H9 (cell line): ENCODE measurements at regions not wholly inside any gene's neighbourhood (a gene's known extent, or its start where the extent isn't known, plus 50 kb on each side); places are given as distances from the start of the nearest gene placed in this dataset.

Experiments used
- DNase-seq: peaks from one replicate; pipeline ENCODE4 v3.0.0-alpha.2; 2017
- H2AFZ ChIP-seq: one replicate; pipeline ENCODE4 v1.6.1; 2013; ENCODE audit warnings: mild to moderate bottlenecking, low read length, control low read depth, moderate library complexity
- H2AK5ac ChIP-seq: 2 replicates; pipeline ENCODE4 v1.6.1; 2013; ENCODE audit warnings: low read length, control low read depth, mixed read lengths; ENCODE audit not compliant: insufficient read length
- H2BK120ac ChIP-seq: one replicate; pipeline ENCODE4 v1.6.1; 2013; ENCODE audit warnings: low read depth, mild to moderate bottlenecking, low read length, control low read depth, inconsistent platforms; ENCODE audit not compliant: poor library complexity, severe bottlenecking
- H2BK12ac ChIP-seq: 2 replicates; pipeline ENCODE4 v1.6.1; 2013; ENCODE audit warnings: low read length, control low read depth, mixed read lengths, low read depth; ENCODE audit not compliant: insufficient read length
- H2BK15ac ChIP-seq: 2 replicates; pipeline ENCODE4 v1.6.1; 2013; ENCODE audit warnings: low read depth, low read length, control low read depth
- H2BK20ac ChIP-seq: one replicate; pipeline ENCODE4 v1.6.1; 2013; ENCODE audit warnings: low read depth, mild to moderate bottlenecking, low read length, control low read depth, inconsistent platforms; ENCODE audit not compliant: poor library complexity, severe bottlenecking
- H2BK5ac ChIP-seq: 2 replicates; pipeline ENCODE4 v1.6.1; 2013; ENCODE audit warnings: low read length, control low read depth, mixed read lengths; ENCODE audit not compliant: insufficient read length
- H3K14ac ChIP-seq: 2 replicates; pipeline ENCODE4 v1.6.1; 2013; ENCODE audit warnings: low read length, control low read depth; ENCODE audit not compliant: insufficient read depth
- H3K18ac ChIP-seq: 2 replicates; pipeline ENCODE4 v1.6.1; 2013; ENCODE audit warnings: low read depth, mild to moderate bottlenecking, mixed read lengths, low read length, control low read depth; ENCODE audit not compliant: insufficient read length
- H3K23ac ChIP-seq: 2 replicates; pipeline ENCODE4 v1.6.1; 2013; ENCODE audit warnings: low read length, control low read depth, mixed read lengths, low read depth; ENCODE audit not compliant: insufficient read length
- H3K23me2 ChIP-seq: 2 replicates; pipeline ENCODE4 v1.6.1; 2013; ENCODE audit warnings: low read depth, mild to moderate bottlenecking, mixed read lengths, low read length, control low read depth; ENCODE audit not compliant: insufficient read length, poor library complexity, severe bottlenecking
- H3K27ac ChIP-seq: 2 replicates; pipeline ENCODE4 v1.5.1; 2013; ENCODE audit warnings: low read length, control low read depth, mixed read lengths, low read depth; ENCODE audit not compliant: insufficient read length
- H3K27me3 ChIP-seq: 2 replicates; pipeline ENCODE4 v1.6.1; 2013; ENCODE audit warnings: low read length, control low read depth, inconsistent platforms; ENCODE audit not compliant: insufficient read depth
- H3K4ac ChIP-seq: 2 replicates; pipeline ENCODE4 v1.6.1; 2013; ENCODE audit warnings: low read depth, mild to moderate bottlenecking, control low read depth, inconsistent platforms, low read length, moderate library complexity
- H3K4me1 ChIP-seq: 2 replicates; pipeline ENCODE4 v1.6.1; 2013; ENCODE audit warnings: low read length, control low read depth, inconsistent platforms; ENCODE audit not compliant: insufficient read depth
- H3K4me2 ChIP-seq: 2 replicates; pipeline ENCODE4 v1.6.1; 2013; ENCODE audit warnings: low read length, control low read depth, mixed read lengths; ENCODE audit not compliant: insufficient read length, insufficient read depth
- H3K56ac ChIP-seq: 2 replicates; pipeline ENCODE4 v1.6.1; 2013; ENCODE audit warnings: low read depth, mild to moderate bottlenecking, mixed read lengths, low read length, control low read depth; ENCODE audit not compliant: insufficient read length
- H3K79me1 ChIP-seq: 2 replicates; pipeline ENCODE4 v1.6.1; 2013; ENCODE audit warnings: low read depth, mild to moderate bottlenecking, moderate library complexity, low read length, control low read depth, inconsistent platforms; ENCODE audit not compliant: insufficient read depth, poor library complexity, severe bottlenecking
- H3K79me2 ChIP-seq: 2 replicates; pipeline ENCODE4 v1.6.1; 2013; ENCODE audit warnings: low read length, control low read depth, inconsistent platforms; ENCODE audit not compliant: insufficient read depth
- H3K9ac ChIP-seq: 2 replicates; pipeline ENCODE4 v1.6.1; 2013; ENCODE audit warnings: low read length, control low read depth, mixed read lengths; ENCODE audit not compliant: insufficient read length; ENCODE audit errors: extremely low read depth
- H3K9me3 ChIP-seq: one replicate; pipeline ENCODE4 v1.6.1; 2013; ENCODE audit warnings: low read depth, low read length, inconsistent platforms; ENCODE audit not compliant: control insufficient read depth
- H3T11ph ChIP-seq: one replicate; pipeline ENCODE4 v1.6.1; 2013; ENCODE audit warnings: mild to moderate bottlenecking, low read length, control low read depth, inconsistent platforms
- H4K20me1 ChIP-seq: one replicate; pipeline ENCODE4 v1.6.1; 2013; ENCODE audit not compliant: control insufficient read depth, insufficient read length, insufficient read depth
- H4K5ac ChIP-seq: 2 replicates; pipeline ENCODE4 v1.6.1; 2013; ENCODE audit warnings: low read depth, mild to moderate bottlenecking, mixed read lengths, low read length, control low read depth; ENCODE audit not compliant: insufficient read length
- H4K8ac ChIP-seq: replicated peaks from 2 replicates; pipeline ENCODE4 v1.6.1; 2013; ENCODE audit warnings: low read length, control low read depth, mixed read lengths, low read depth; ENCODE audit not compliant: insufficient read length
- H4K91ac ChIP-seq: 2 replicates; pipeline ENCODE4 v1.6.1; 2013; ENCODE audit warnings: low read depth, mild to moderate bottlenecking, moderate library complexity, mixed read lengths, low read length, control low read depth; ENCODE audit not compliant: insufficient read length
- H3K27ac Mint-ChIP-seq, 3 experiments: 2 replicates in 2 of 3; 3 replicates in 1 of 3; pipeline ENCODE4 v1.8.0; 2020 to 2021; ENCODE audit warnings: mixed read lengths in 3 of 3, mild to moderate bottlenecking in 1 of 3, moderate library complexity in 1 of 3
- H3K27me3 Mint-ChIP-seq: 2 replicates; pipeline ENCODE4 v1.8.0; 2021; ENCODE audit warnings: low read depth, mild to moderate bottlenecking, moderate library complexity, mixed read lengths
- H3K36me3 Mint-ChIP-seq, 3 experiments: 2 replicates in 2 of 3; 3 replicates in 1 of 3; pipeline ENCODE4 v1.8.0; 2020 to 2021; ENCODE audit warnings: low read depth in 3 of 3, mixed read lengths in 3 of 3; ENCODE audit not compliant: insufficient read depth in 1 of 3
- H3K4me1 Mint-ChIP-seq, 2 experiments: 2 replicates each; pipeline ENCODE4 v1.8.0; 2020; ENCODE audit warnings: mixed read lengths in 2 of 2
- H3K4me3 Mint-ChIP-seq, 2 experiments: 2 replicates in 1 of 2; 3 replicates in 1 of 2; pipeline ENCODE4 v1.8.0; 2020 to 2021; ENCODE audit warnings: mild to moderate bottlenecking in 2 of 2, mixed read lengths in 2 of 2, moderate library complexity in 1 of 2
- H3K9me3 Mint-ChIP-seq, 2 experiments: 2 replicates in 1 of 2; 3 replicates in 1 of 2; pipeline ENCODE4 v1.8.0; 2020; ENCODE audit warnings: mild to moderate bottlenecking in 2 of 2, mixed read lengths in 2 of 2, moderate library complexity in 1 of 2
- WGBS: extraction: QIAGEN DNeasy Blood & Tissue Kit; methylation state at CpG from one replicate; pipeline ENCODE4 v1.1.7; 2013; ENCODE audit warnings: missing lambda C conversion rate, low lambda C conversion rate, mixed read lengths; ENCODE audit not compliant: insufficient read length; ENCODE audit errors: extremely low coverage; 5-methylcytosine and 5-hydroxymethylcytosine counted together
- TF ChIP-seq, protein P1 (sequence below): fragments of 200-600 bp; sonication (generic); conservative IDR thresholded peaks from 3 replicates; pipeline ENCODE4 v1.8.0; 2021; ENCODE audit warnings: antibody characterized with exemption, mild to moderate bottlenecking

- Mint-ChIP-seq H3K36me3 (peaks cover 0 to 1% (median 0%) of the 10 kb centered on the region in 3 experiments; a peak in 4 of 7 replicates), H3K9me3 (peaks cover 19 to 42% of the 10 kb centered on the region in 2 experiments), H3K27ac (no peak overlapping the region), H3K4me3 (no peak overlapping the region), H3K27me3 (peaks cover 5% of the 10 kb centered on the region), H3K4me1 (no peaks in the 10 kb centered on the region)
- Histone ChIP-seq H2BK5ac (no peak overlapping the region), H3K9ac (no peak overlapping the region), H4K8ac (no peak overlapping the region), H3T11ph (no peak overlapping the region), H3K4ac (no peak overlapping the region), H4K5ac (no peak overlapping the region), H3K56ac (no peak overlapping the region), H4K20me1 (no peaks in the 10 kb centered on the region), H3K79me2 (no peaks in the 10 kb centered on the region), H4K91ac (no peak overlapping the region), H2BK12ac (no peak overlapping the region), H2BK15ac (no peak overlapping the region), H3K9me3 (peaks cover 13% of the 10 kb centered on the region), H2AK5ac (no peak overlapping the region), H3K14ac (no peak overlapping the region), H2BK120ac (no peak overlapping the region), H2BK20ac (no peak overlapping the region), H3K27ac (no peak overlapping the region), H2AFZ (no peak overlapping the region), H3K79me1 (no peaks in the 10 kb centered on the region), H3K18ac (no peak overlapping the region), H3K4me2 (no peak overlapping the region), H3K23me2 (no peaks in the 10 kb centered on the region), H3K23ac (no peak overlapping the region), H3K4me1 (no peaks in the 10 kb centered on the region), H3K27me3 (no peaks in the 10 kb centered on the region)
- TF ChIP-seq, protein P1, sequence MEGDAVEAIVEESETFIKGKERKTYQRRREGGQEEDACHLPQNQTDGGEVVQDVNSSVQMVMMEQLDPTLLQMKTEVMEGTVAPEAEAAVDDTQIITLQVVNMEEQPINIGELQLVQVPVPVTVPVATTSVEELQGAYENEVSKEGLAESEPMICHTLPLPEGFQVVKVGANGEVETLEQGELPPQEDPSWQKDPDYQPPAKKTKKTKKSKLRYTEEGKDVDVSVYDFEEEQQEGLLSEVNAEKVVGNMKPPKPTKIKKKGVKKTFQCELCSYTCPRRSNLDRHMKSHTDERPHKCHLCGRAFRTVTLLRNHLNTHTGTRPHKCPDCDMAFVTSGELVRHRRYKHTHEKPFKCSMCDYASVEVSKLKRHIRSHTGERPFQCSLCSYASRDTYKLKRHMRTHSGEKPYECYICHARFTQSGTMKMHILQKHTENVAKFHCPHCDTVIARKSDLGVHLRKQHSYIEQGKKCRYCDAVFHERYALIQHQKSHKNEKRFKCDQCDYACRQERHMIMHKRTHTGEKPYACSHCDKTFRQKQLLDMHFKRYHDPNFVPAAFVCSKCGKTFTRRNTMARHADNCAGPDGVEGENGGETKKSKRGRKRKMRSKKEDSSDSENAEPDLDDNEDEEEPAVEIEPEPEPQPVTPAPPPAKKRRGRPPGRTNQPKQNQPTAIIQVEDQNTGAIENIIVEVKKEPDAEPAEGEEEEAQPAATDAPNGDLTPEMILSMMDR: no peak
- DNase-seq: no peak
- no CpG with 5 or more reads among the region's 2 CpGs for WGBS
Observed at GRCh38 chr7:155178096-155178495, 108.0 kb downstream of the HTR5A start.
